BJ (cell line): ENCODE measurements at regions not wholly inside any gene's neighbourhood (a gene's known extent, or its start where the extent isn't known, plus 50 kb on each side); places are given as distances from the start of the nearest gene placed in this dataset.
"Not testable (repeated sequence)": the region's sequence is repeated elsewhere in the genome, so short reads cannot be mapped to it uniquely, and the experiment has no call there.

ENCODE experiments used
- CTCF ChIA-PET: fragments of 350-600 bp; formaldehyde crosslinking; extraction: SDS; loops from one replicate; lab custom pipeline; 2021; ENCODE audit warnings: antibody characterized with exemption, inconsistent platforms; lab: Yijun Ruan, JAX
- POLR2A ChIA-PET: fragments of 300-600 bp; sonication (Branson Sonifier 250); formaldehyde crosslinking; extraction: SDS; loops from one replicate; lab custom pipeline; 2021; ENCODE audit warnings: antibody characterized with exemption; lab: Charles Lee
- DNase-seq: peaks from one replicate; pipeline ENCODE4 v3.0.0-alpha.2; 2011; ENCODE audit warnings: low read depth
- H3K27me3 ChIP-seq: 2 replicates; pipeline ENCODE4 v1.6.0; 2011; ENCODE audit warnings: low read length; ENCODE audit not compliant: control insufficient read depth, insufficient read depth
- H3K36me3 ChIP-seq: 2 replicates; pipeline ENCODE4 v1.5.1; 2011; ENCODE audit warnings: low read length; ENCODE audit not compliant: control insufficient read depth, insufficient read depth
- H3K4me3 ChIP-seq: 2 replicates; pipeline ENCODE4 v1.5.1; 2011; ENCODE audit warnings: low read depth, mild to moderate bottlenecking, control low read depth, low read length
- TF ChIP-seq, protein P1 (sequence below): IDR thresholded peaks from 2 replicates; pipeline ENCODE4 v1.5.1; 2011; ENCODE audit warnings: low read depth, mild to moderate bottlenecking, control low read depth, inconsistent platforms, low read length, moderate library complexity; ENCODE audit not compliant: insufficient read depth

DNA sequence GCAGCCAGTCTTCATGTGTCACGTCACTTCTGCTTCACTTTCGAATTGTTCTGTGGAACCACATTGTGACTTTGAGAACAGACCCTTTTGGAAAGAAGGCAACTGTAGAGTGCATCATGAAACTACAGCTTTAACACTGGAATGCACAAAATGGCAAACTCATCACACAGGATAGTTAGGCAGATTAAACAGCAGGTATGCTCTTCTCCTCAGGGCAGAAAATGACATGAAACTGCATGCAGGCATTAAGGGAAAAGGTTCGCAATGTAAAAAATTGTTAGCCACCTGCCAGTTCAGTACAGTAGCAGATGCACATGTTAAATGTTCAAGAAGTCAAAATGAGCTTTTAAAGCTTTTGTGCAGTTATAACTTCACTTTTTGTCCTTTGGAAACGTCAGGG, 864.6 kb upstream of the IGFBP7 start:
- Histone ChIP-seq H3K27me3 (no peaks in the 10 kb centered on the region), H3K4me3 (no peak overlapping the region), H3K36me3 (no peaks in the 10 kb centered on the region)
- TF ChIP-seq, protein P1, sequence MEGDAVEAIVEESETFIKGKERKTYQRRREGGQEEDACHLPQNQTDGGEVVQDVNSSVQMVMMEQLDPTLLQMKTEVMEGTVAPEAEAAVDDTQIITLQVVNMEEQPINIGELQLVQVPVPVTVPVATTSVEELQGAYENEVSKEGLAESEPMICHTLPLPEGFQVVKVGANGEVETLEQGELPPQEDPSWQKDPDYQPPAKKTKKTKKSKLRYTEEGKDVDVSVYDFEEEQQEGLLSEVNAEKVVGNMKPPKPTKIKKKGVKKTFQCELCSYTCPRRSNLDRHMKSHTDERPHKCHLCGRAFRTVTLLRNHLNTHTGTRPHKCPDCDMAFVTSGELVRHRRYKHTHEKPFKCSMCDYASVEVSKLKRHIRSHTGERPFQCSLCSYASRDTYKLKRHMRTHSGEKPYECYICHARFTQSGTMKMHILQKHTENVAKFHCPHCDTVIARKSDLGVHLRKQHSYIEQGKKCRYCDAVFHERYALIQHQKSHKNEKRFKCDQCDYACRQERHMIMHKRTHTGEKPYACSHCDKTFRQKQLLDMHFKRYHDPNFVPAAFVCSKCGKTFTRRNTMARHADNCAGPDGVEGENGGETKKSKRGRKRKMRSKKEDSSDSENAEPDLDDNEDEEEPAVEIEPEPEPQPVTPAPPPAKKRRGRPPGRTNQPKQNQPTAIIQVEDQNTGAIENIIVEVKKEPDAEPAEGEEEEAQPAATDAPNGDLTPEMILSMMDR, result no peak
- ChIA-PET CTCF (no interaction called here), POLR2A (no interaction called here)
- no peak for DNase-seq

DNA sequence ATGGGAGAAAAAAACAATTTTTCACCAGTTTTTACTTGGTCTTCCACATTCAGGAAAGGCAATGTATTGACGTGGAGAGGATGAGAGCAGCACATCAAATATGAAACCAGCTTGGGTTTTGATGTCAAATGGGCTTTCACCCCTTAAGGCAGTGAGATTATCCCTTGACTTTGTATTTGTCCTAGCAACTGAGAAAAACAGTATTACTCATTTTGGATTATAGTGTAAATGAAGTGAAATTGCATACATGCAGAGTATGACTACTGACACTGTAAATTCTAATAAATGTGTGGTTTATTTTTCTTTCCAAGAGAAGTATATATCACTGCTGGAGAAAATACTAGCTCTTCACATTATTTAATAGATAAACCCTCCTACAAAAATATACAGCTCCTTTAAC, 863.6 kb upstream of the IGFBP7 start:
- TF ChIP-seq, protein P1, result no peak
- Histone ChIP-seq H3K36me3 (no peaks in the 10 kb centered on the region), H3K27me3 (no peaks in the 10 kb centered on the region), H3K4me3 (no peak overlapping the region)
- no peak for DNase-seq
- CTCF ChIA-PET, result interaction anchor here (0.6 kb wide), 1 partner anchor 94 kb away, joined by 3 read pairs; no protein-coding TSS in a partner anchor
- POLR2A ChIA-PET, result no interaction called here

DNA sequence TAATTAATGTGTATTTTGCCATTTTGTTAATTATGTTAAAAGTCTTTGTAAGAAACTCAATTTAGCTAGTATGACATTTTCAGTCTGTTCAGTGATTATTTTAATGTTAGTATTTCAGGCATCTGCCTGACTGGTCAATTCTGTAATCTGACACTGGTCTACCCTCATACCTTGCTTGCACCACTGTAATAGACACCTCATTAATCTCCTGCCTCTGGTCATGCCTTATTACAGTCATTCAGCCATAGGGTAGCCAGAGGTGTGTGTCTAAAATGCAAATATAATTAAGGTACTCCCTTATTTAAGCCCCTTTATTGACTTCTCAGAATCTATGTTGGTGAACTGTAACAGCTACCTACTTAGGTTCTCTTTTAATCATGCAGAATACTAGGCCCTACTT, 861.1 kb upstream of the IGFBP7 start:
- TF ChIP-seq, protein P1, result no peak
- CTCF ChIA-PET, result no interaction called here
- no peaks in the 10 kb centered on the region for H3K27me3 ChIP-seq
- no peak overlapping the region for H3K4me3 ChIP-seq
- POLR2A ChIA-PET, result no interaction called here
- H3K36me3 ChIP-seq, result no peaks in the 10 kb centered on the region
- DNase-seq, result no peak

DNA sequence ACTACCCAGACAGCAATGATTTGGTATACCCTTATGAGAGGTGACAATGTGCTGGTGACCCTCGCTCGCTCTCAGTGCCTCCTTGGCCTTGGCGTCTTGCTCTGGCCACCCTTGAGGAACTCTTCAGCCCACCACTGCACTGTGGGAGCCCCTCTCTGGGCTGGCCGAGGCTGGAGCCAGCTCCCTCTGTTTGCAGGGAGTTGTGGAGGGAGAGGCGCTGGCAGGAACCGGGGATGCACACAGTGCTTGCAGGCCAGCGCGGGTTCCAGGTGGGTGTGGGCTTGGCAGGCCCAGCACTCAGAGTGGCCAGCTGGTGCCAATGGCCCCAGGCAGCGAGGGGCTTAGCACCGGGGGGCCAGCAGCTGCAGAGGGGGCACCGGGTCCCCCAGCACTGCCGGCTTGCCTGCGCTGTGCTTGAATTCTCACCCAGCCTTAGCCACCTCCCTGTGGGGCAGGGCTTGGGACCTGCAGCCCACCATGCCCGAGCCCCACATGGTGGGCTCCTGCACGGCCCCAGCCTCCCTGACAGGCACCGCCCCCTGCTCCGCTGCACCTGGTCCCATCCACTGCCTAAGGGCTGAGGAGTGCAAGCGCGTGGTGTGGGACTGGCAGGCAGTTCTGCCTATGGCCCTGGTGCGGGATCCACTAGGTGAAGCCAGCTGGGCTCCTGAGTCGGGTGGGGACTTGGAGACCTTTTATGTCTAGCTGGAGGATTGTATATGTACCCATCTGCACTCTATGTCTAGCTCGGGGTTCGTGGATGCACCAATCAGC, 857.0 kb upstream of the IGFBP7 start:
- ChIA-PET POLR2A (no interaction called here), CTCF (no interaction called here)
- TF ChIP-seq, protein P1, result no peak
- no peaks in the 10 kb centered on the region for H3K36me3 ChIP-seq
- H3K4me3 ChIP-seq, result no peak overlapping the region
- DNase-seq, result no peak
- no peaks in the 10 kb centered on the region for H3K27me3 ChIP-seq

DNA sequence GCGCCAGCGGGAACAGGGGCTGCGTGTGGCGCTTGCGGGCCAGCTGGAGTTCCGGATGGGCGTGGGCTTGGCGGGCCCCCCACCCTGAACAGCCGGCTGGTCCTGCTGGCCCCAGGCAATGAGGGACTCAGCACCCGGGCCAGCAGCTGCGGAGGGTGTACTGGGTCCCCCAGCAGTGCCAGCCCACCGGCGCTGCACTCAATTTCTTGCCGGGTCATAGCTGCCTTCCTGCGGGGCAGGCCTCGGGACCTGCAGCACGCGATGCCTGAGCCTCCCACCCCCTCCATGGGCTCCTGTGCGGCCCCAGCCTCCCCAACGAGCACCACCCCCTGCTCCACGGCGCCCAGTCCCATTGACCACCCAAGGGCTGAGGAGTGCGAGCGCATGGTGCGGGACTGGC, 855.2 kb upstream of the IGFBP7 start:
- H3K27me3 ChIP-seq, CTCF ChIA-PET, POLR2A ChIA-PET, H3K36me3 ChIP-seq, H3K4me3 ChIP-seq, DNase-seq: not testable (repeated sequence)

DNA sequence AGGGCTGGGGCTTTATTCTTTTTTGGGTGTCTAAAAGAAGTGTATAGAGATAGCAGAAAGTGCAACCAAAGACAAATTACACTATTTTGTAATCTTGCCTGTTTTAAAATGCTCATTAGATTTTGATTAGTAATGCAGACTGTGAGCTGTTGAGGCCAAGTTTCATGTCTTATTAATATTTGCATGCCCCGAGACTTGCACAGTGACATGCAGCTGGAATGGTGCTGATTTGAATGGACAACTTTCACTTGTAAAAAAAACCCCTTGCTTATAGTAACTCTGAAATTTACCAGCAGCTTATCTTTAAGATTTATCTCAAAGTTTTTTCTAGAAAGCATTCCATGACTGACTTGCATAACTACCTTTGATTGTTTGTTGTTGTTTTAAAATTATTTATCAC, 835.1 kb upstream of the IGFBP7 start:
- TF ChIP-seq, protein P1, result no peak
- Histone ChIP-seq H3K4me3 (no peak overlapping the region), H3K27me3 (no peaks in the 10 kb centered on the region), H3K36me3 (no peaks in the 10 kb centered on the region)
- ChIA-PET CTCF (no interaction called here), POLR2A (no interaction called here)
- no peak for DNase-seq
